SIG-M5 treated with dmso at 0.1 percent for 504 hours (cell line): ENCODE measurements at regions not wholly inside any gene's neighbourhood (a gene's known extent, or its start where the extent isn't known, plus 50 kb on each side); places are given as distances from the start of the nearest gene placed in this dataset.
"Not testable (repeated sequence)": the region's sequence is repeated elsewhere in the genome, so short reads cannot be mapped to it uniquely, and the experiment has no call there.

Source experiments
- DNase-seq: peaks from one replicate; lab custom pipeline; 2025; ENCODE audit not compliant: unreplicated experiment; lab: John Stamatoyannopoulos, UW

GRCh38 chr12:31906557-31907301 lies 52.5 kb upstream of the RESF1 start:
- peak; percentile 97 for DNase-seq

- no peak for DNase-seq
These were observed 56.2 kb upstream of the RESF1 start for GRCh38 chr12:31903025-31903424.

GRCh38 chr12:31900271-31900670 lies 58.9 kb upstream of the RESF1 start:
- peak; percentile 44 for DNase-seq

- no peak for DNase-seq
These were observed 60.1 kb upstream of the RESF1 start for GRCh38 chr12:31899109-31899508.

GRCh38 chr12:31897781-31898503 lies 61.3 kb upstream of the RESF1 start:
- no peak for DNase-seq

- not testable (repeated sequence) for DNase-seq
These were observed 62.1 kb upstream of the RESF1 start for GRCh38 chr12:31897092-31897491.

- DNase-seq = peak; percentile 93
These were observed 62.6 kb upstream of the RESF1 start for GRCh38 chr12:31896514-31897039.

GRCh38 chr12:31895449-31896150 lies 63.6 kb upstream of the RESF1 start:
- DNase-seq = no peak

- DNase-seq = peak; percentile 21
These were observed 68.6 kb upstream of the RESF1 start for GRCh38 chr12:31890295-31891285.

- DNase-seq = no peak
These were observed 72.0 kb upstream of the RESF1 start for GRCh38 chr12:31887109-31887811.

GRCh38 chr12:31882682-31883081 lies 76.5 kb upstream of the RESF1 start:
- DNase-seq = not testable (repeated sequence)

- DNase-seq = no peak
These were observed 78.9 kb upstream of the RESF1 start for GRCh38 chr12:31880340-31880739.

GRCh38 chr12:31877884-31878283 lies 81.3 kb upstream of the RESF1 start:
- no peak for DNase-seq

- DNase-seq = peak; percentile 56
These were observed 82.4 kb upstream of the RESF1 start for GRCh38 chr12:31876568-31877424.

- no peak for DNase-seq
These were observed 83.6 kb upstream of the RESF1 start for GRCh38 chr12:31875609-31875964.

- DNase-seq = no peak
These were observed 84.1 kb upstream of the RESF1 start for GRCh38 chr12:31874961-31875608.

GRCh38 chr12:31872831-31873604 lies 86.2 kb upstream of the RESF1 start:
- no peak for DNase-seq

GRCh38 chr12:31869972-31870371 lies 89.2 kb upstream of the RESF1 start:
- DNase-seq = no peak
